Astrocyte (in vitro differentiated cells and primary cell): ENCODE measurements at regions not wholly inside any gene's neighbourhood (a gene's known extent, or its start where the extent isn't known, plus 50 kb on each side); places are given as distances from the start of the nearest gene placed in this dataset.

Experiments used
- DNase-seq: peaks from one replicate; pipeline ENCODE4 v3.0.0-alpha.2; 2010; ENCODE audit warnings: low read depth
- FAIRE-seq: peaks from 2 replicates; lab custom pipeline; 2011; peaks lifted over from hg19 to GRCh38; lab: Jason Lieb, UNC
- H2AFZ ChIP-seq: 2 replicates; pipeline ENCODE4 v1.6.0; 2012; ENCODE audit warnings: low read depth, low read length, inconsistent platforms
- H3K27ac ChIP-seq: 2 replicates; pipeline ENCODE4 v1.5.1; 2011; ENCODE audit warnings: low read depth, low read length, inconsistent platforms
- H3K27me3 ChIP-seq: 2 replicates; pipeline ENCODE4 v1.6.0; 2011; ENCODE audit warnings: low read length, inconsistent platforms; ENCODE audit not compliant: insufficient read depth
- H3K36me3 ChIP-seq: 2 replicates; pipeline ENCODE4 v1.5.1; 2011; ENCODE audit warnings: low read length, inconsistent platforms; ENCODE audit not compliant: insufficient read depth
- H3K4me1 ChIP-seq: 2 replicates; pipeline ENCODE4 v1.5.1; 2011; ENCODE audit warnings: low read length, inconsistent platforms; ENCODE audit not compliant: insufficient read depth
- H3K4me2 ChIP-seq: 2 replicates; pipeline ENCODE4 v1.6.0; 2012; ENCODE audit warnings: low read length, inconsistent platforms
- H3K4me3 ChIP-seq: 2 replicates; pipeline ENCODE4 v1.5.1; 2011; ENCODE audit warnings: low read depth, mild to moderate bottlenecking, low read length, inconsistent platforms; ENCODE audit not compliant: insufficient read depth
- H3K79me2 ChIP-seq: 2 replicates; pipeline ENCODE4 v1.6.0; 2012; ENCODE audit warnings: mild to moderate bottlenecking, low read length, inconsistent platforms; ENCODE audit not compliant: insufficient read depth
- H3K9ac ChIP-seq: 2 replicates; pipeline ENCODE4 v1.6.0; 2012; ENCODE audit warnings: mild to moderate bottlenecking, low read length, inconsistent platforms
- H3K9me3 ChIP-seq: 2 replicates; pipeline ENCODE4 v1.5.1; 2012; ENCODE audit warnings: low read depth, mild to moderate bottlenecking, low read length, inconsistent platforms; ENCODE audit not compliant: insufficient read depth
- H4K20me1 ChIP-seq: 2 replicates; pipeline ENCODE4 v1.6.0; 2012; ENCODE audit warnings: low read length, inconsistent platforms; ENCODE audit not compliant: insufficient read depth
- H3K27ac Mint-ChIP-seq: one replicate; pipeline ENCODE4 v1.8.0; 2021; ENCODE audit warnings: mild to moderate bottlenecking, mixed read lengths; ENCODE audit not compliant: unreplicated experiment
- H3K27me3 Mint-ChIP-seq: one replicate; pipeline ENCODE4 v1.8.0; 2021; ENCODE audit warnings: low read depth, mixed read lengths; ENCODE audit not compliant: unreplicated experiment
- H3K36me3 Mint-ChIP-seq: one replicate; pipeline ENCODE4 v1.8.0; 2021; ENCODE audit warnings: low read depth, mixed read lengths; ENCODE audit not compliant: unreplicated experiment
- H3K4me1 Mint-ChIP-seq: one replicate; pipeline ENCODE4 v1.8.0; 2021; ENCODE audit warnings: low read depth, mixed read lengths; ENCODE audit not compliant: unreplicated experiment
- H3K4me3 Mint-ChIP-seq: one replicate; pipeline ENCODE4 v1.8.0; 2021; ENCODE audit warnings: mild to moderate bottlenecking, moderate library complexity, mixed read lengths; ENCODE audit not compliant: unreplicated experiment
- H3K9me3 Mint-ChIP-seq: one replicate; pipeline ENCODE4 v1.8.0; 2021; ENCODE audit warnings: mild to moderate bottlenecking, mixed read lengths; ENCODE audit not compliant: unreplicated experiment
- EZH2 ChIP-seq: IDR thresholded peaks from 2 replicates; pipeline ENCODE4 v1.6.1; 2012; ENCODE audit warnings: mild to moderate bottlenecking, low read length, inconsistent platforms; ENCODE audit not compliant: insufficient read depth
- TF ChIP-seq, protein P1 (sequence below): IDR thresholded peaks from 2 replicates; pipeline ENCODE4 v1.5.1; 2011; ENCODE audit warnings: low read depth, mild to moderate bottlenecking, inconsistent platforms, low read length, moderate library complexity; ENCODE audit not compliant: insufficient read depth

DNA sequence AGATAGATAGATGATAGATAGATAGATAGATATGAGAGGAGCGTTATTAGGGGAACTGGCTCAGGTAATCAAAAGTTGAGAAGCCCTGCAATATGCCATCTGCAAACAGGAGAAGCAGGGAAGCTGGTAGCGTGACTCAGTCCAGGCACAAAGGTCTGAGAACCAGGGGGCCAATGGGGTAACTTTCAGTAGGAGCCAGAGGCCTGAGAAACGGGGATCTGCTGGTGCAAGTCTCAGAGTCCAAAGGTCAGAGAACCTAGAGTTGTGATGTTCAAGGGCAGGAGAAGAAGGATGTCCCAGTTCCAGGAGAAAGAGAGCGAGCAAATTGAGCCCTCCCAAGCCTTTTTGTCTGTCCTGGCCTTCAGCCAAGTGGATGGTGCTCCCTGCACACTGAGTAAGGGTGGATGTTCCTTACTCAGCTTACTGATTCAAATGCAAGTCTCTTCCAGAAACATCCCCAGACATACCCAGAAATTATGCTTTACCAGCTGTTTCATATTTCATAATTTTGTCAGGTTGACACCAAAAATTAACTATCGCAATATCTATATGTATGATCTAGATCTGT is 52.5 kb upstream of the SLC22A11 start:
- Histone ChIP-seq H3K4me2 (no peak overlapping the region), H3K9ac (no peak overlapping the region), H4K20me1 (no peaks in the 10 kb centered on the region), H3K4me1 (no peaks in the 10 kb centered on the region), H3K27ac (no peak overlapping the region), H3K79me2 (no peaks in the 10 kb centered on the region), H3K36me3 (no peaks in the 10 kb centered on the region), H3K27me3 (peaks cover 24% of the 10 kb centered on the region), H3K4me3 (no peak overlapping the region), H2AFZ (no peak overlapping the region), H3K9me3 (peaks cover 10% of the 10 kb centered on the region)
- Mint-ChIP-seq H3K27ac (no peak overlapping the region), H3K9me3 (peaks cover 26% of the 10 kb centered on the region), H3K36me3 (peaks cover 2% of the 10 kb centered on the region), H3K4me1 (no peaks in the 10 kb centered on the region), H3K4me3 (no peak overlapping the region), H3K27me3 (peaks cover 42% of the 10 kb centered on the region)
- FAIRE-seq (no peak), DNase-seq (no peak)
- TF ChIP-seq, protein P1, sequence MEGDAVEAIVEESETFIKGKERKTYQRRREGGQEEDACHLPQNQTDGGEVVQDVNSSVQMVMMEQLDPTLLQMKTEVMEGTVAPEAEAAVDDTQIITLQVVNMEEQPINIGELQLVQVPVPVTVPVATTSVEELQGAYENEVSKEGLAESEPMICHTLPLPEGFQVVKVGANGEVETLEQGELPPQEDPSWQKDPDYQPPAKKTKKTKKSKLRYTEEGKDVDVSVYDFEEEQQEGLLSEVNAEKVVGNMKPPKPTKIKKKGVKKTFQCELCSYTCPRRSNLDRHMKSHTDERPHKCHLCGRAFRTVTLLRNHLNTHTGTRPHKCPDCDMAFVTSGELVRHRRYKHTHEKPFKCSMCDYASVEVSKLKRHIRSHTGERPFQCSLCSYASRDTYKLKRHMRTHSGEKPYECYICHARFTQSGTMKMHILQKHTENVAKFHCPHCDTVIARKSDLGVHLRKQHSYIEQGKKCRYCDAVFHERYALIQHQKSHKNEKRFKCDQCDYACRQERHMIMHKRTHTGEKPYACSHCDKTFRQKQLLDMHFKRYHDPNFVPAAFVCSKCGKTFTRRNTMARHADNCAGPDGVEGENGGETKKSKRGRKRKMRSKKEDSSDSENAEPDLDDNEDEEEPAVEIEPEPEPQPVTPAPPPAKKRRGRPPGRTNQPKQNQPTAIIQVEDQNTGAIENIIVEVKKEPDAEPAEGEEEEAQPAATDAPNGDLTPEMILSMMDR = no peak
- no peak for TF ChIP-seq EZH2

DNA sequence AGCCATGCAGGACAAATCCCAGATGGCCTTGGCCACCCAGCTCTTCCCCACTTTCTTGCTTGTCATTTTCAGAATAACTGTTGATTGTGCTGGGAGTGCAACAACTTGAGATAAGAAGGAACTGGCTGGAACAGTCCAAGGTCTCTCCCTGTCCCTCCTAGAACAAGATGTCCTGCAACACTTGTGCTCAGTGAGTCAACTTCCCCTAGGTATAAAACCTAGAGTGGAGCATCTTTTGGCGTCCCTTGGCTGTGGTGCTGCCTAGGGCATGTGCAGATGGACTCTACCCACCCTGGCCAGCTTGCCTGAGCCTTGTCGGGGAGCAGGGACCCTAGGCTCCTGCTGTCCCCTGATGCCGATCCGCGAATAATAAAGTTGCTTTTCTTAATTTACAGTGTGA is 50.7 kb upstream of the SLC22A11 start:
- Histone ChIP-seq H3K27ac (no peak overlapping the region), H2AFZ (no peak overlapping the region), H3K4me1 (no peaks in the 10 kb centered on the region), H3K4me2 (no peak overlapping the region), H3K79me2 (no peaks in the 10 kb centered on the region), H3K4me3 (no peak overlapping the region), H3K9me3 (peaks cover 10% of the 10 kb centered on the region), H4K20me1 (no peaks in the 10 kb centered on the region), H3K36me3 (no peaks in the 10 kb centered on the region), H3K9ac (no peak overlapping the region), H3K27me3 (peaks cover 21% of the 10 kb centered on the region)
- no peak for FAIRE-seq
- Mint-ChIP-seq H3K36me3 (peaks cover 2% of the 10 kb centered on the region), H3K27ac (no peak overlapping the region), H3K4me1 (no peaks in the 10 kb centered on the region), H3K27me3 (peaks cover 50% of the 10 kb centered on the region), H3K4me3 (no peak overlapping the region), H3K9me3 (peaks cover 26% of the 10 kb centered on the region)
- TF ChIP-seq, protein P1 = no peak
- TF ChIP-seq EZH2 = no peak
- DNase-seq = no peak
